Loucy (cell line): ENCODE measurements at regions not wholly inside any gene's neighbourhood (a gene's known extent, or its start where the extent isn't known, plus 50 kb on each side); places are given as distances from the start of the nearest gene placed in this dataset.
A peak's percentile ranks its signal among the peaks of the same experiment; 100 is the strongest.

ENCODE experiments used
- CTCF ChIP-seq: fragments of 200-600 bp; sonication (generic); conservative IDR thresholded peaks from 2 replicates; pipeline ENCODE4 v1.5.1; 2014; ENCODE audit warnings: mild to moderate bottlenecking, antibody characterized with exemption, low read length
- EZH2phosphoT487 ChIP-seq: fragments of 200-600 bp; IDR thresholded peaks from 2 replicates; pipeline ENCODE4 v1.6.1; 2018; ENCODE audit warnings: antibody characterized with exemption, mild to moderate bottlenecking, moderate library complexity, borderline replicate concordance

GRCh38 chr11:69374946-69375310 is 81.0 kb downstream of the MYEOV start:
- TF ChIP-seq CTCF = peak; percentile 37
- TF ChIP-seq EZH2phosphoT487 = no peak
